Kasumi-1 (cell line): ENCODE measurements at regions not wholly inside any gene's neighbourhood (a gene's known extent, or its start where the extent isn't known, plus 50 kb on each side); places are given as distances from the start of the nearest gene placed in this dataset.

Experiments used
- DNase-seq, 2 experiments: peaks; one replicate each; lab custom pipeline; 2025; lab: John Stamatoyannopoulos, UW

DNA sequence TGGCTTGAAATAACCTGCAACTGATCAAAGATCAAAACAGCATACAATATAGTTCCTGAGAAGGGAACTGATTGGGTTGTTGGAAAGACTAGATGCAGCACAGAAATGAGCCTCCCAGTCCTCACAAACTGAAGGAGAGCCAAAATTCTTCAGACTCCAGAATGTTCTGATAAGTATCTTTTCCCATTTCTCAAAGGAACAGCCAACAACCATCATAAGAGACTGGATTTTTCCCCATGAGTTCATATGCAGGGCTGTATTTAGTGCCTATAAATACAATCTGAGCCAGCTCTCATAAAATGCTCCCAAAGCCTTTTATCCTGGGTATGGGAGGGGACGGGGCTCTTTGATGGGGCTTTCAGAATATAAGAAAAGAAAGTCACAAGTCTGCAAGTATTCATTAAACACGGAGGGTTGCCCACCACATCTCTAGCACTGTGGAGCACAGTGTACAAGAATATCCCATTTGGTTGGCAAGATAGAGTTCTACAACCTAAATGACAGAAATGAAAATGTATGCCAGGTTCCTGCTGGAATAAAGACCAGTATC, 50.7 kb upstream of the LYVE1 start:
- DNase-seq: no peak

DNA sequence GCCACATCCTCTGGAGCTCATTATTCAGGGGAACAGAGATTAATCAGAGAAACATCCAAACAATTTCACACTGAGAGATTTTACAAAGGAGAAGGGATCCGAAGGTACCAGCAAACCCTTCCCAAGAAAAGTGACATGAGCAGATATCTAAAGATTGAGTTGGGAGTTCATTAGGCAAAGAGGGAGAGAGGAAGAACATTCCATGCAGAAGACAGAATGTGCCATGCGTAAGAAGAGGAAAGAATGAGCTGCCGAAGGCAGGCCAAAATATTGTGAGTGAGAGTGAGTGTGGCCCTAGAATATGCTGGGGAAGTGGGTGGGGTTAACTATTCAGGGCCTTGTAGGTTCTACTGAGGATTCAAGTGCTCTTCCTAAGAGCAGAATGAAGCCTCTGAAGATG, 50.0 kb upstream of the LYVE1 start:
- no peak for DNase-seq
